SU-DHL-6 (cell line): ENCODE measurements at regions not wholly inside any gene's neighbourhood (a gene's known extent, or its start where the extent isn't known, plus 50 kb on each side); places are given as distances from the start of the nearest gene placed in this dataset.

Experiments used
- CTCF ChIP-seq: fragments of 200-600 bp; sonication (generic); IDR thresholded peaks from one replicate; pipeline ENCODE4 v1.5.1; 2017; ENCODE audit warnings: antibody characterized with exemption, mild to moderate bottlenecking, low read length, moderate library complexity; ENCODE audit not compliant: insufficient read depth, poor library complexity, severe bottlenecking
- EZH2phosphoT487 ChIP-seq: fragments of 200-600 bp; sonication (generic), shearing (Covaris generic); conservative IDR thresholded peaks from 2 replicates; pipeline ENCODE4 v1.6.1; 2018; ENCODE audit warnings: mild to moderate bottlenecking, antibody characterized with exemption, low read length, moderate library complexity, mixed read lengths

GRCh38 chr15:95958382-95958781 lies 372.1 kb upstream of the NR2F2 start:
- no peak for TF ChIP-seq EZH2phosphoT487
- no peak for TF ChIP-seq CTCF
